ENCODE measurements at regions not wholly inside any gene's neighbourhood (a gene's known extent, or its start where the extent isn't known, plus 50 kb on each side); places are given as distances from the start of the nearest gene placed in this dataset.

GRCh38 chr14:87491816-87492215 lies 501.2 kb downstream of the GALC start:
- TF ChIP-seq TAF1 (IDR thresholded peaks at IDR 0.05; ENCODE audit: borderline replicate concordance, insufficient read depth, low read length): no peak
- TF ChIP-seq POLR2AphosphoS5 (IDR thresholded peaks at IDR 0.05; ENCODE audit: low read depth, low read length): no peak

GRCh38 chr14:87489196-87489819 lies 503.7 kb downstream of the GALC start:
- no peak for TF ChIP-seq SIN3A (IDR thresholded peaks at IDR 0.05; ENCODE audit: borderline replicate concordance, insufficient read depth, low read length)
- no peak for TF ChIP-seq FOXP2 (optimal IDR thresholded peaks at IDR 0.05; ENCODE audit: borderline replicate concordance, extremely low read depth, extremely low read length, insufficient read depth)
- no peak for TF ChIP-seq POLR2AphosphoS5 (IDR thresholded peaks at IDR 0.05; ENCODE audit: low read depth, low read length)
- TF ChIP-seq TAF1 (IDR thresholded peaks at IDR 0.05; ENCODE audit: borderline replicate concordance, insufficient read depth, low read length): no peak
- no peak for TF ChIP-seq REST (IDR thresholded peaks at IDR 0.05; ENCODE audit: insufficient read depth in 1 of 2, low read depth in 2 of 2, low read length in 2 of 2)

- TF ChIP-seq TAF1 (IDR thresholded peaks at IDR 0.05; ENCODE audit: borderline replicate concordance, insufficient read depth, low read length) (no peak), FOXP2 (optimal IDR thresholded peaks at IDR 0.05; ENCODE audit: borderline replicate concordance, extremely low read depth, extremely low read length, insufficient read depth) (no peak)
Observed at GRCh38 chr14:87483271-87484260, 509.4 kb downstream of the GALC start.

- TF ChIP-seq POLR2AphosphoS5 (IDR thresholded peaks at IDR 0.05; ENCODE audit: low read depth, low read length) (no peak), SIN3A (IDR thresholded peaks at IDR 0.05; ENCODE audit: borderline replicate concordance, insufficient read depth, low read length) (no peak), FOXP2 (optimal IDR thresholded peaks at IDR 0.05; ENCODE audit: borderline replicate concordance, extremely low read depth, extremely low read length, insufficient read depth) (no peak), REST (IDR thresholded peaks at IDR 0.05; ENCODE audit: insufficient read depth in 1 of 2, low read depth in 2 of 2, low read length in 2 of 2) (no peak), TAF1 (IDR thresholded peaks at IDR 0.05; ENCODE audit: borderline replicate concordance, insufficient read depth, low read length) (no peak)
Observed at GRCh38 chr14:87468531-87468930, 524.5 kb downstream of the GALC start.

- TF ChIP-seq POLR2AphosphoS5 (IDR thresholded peaks at IDR 0.05; ENCODE audit: low read depth, low read length) (no peak), REST (IDR thresholded peaks at IDR 0.05; ENCODE audit: insufficient read depth in 1 of 2, low read depth in 2 of 2, low read length in 2 of 2) (no peak), TAF1 (IDR thresholded peaks at IDR 0.05; ENCODE audit: borderline replicate concordance, insufficient read depth, low read length) (no peak), SIN3A (IDR thresholded peaks at IDR 0.05; ENCODE audit: borderline replicate concordance, insufficient read depth, low read length) (no peak), FOXP2 (optimal IDR thresholded peaks at IDR 0.05; ENCODE audit: borderline replicate concordance, extremely low read depth, extremely low read length, insufficient read depth) (no peak)
Observed at GRCh38 chr14:87467578-87467977, 525.4 kb downstream of the GALC start.

- TF ChIP-seq SIN3A (IDR thresholded peaks at IDR 0.05; ENCODE audit: borderline replicate concordance, insufficient read depth, low read length): no peak
- no peak for TF ChIP-seq TAF1 (IDR thresholded peaks at IDR 0.05; ENCODE audit: borderline replicate concordance, insufficient read depth, low read length)
- TF ChIP-seq FOXP2 (optimal IDR thresholded peaks at IDR 0.05; ENCODE audit: borderline replicate concordance, extremely low read depth, extremely low read length, insufficient read depth): no peak
- no peak for TF ChIP-seq POLR2AphosphoS5 (IDR thresholded peaks at IDR 0.05; ENCODE audit: low read depth, low read length)
- TF ChIP-seq REST (IDR thresholded peaks at IDR 0.05; ENCODE audit: insufficient read depth in 1 of 2, low read depth in 2 of 2, low read length in 2 of 2): no peak
Observed at GRCh38 chr14:87465770-87466169, 527.2 kb downstream of the GALC start.

Data from PFSK-1 (cell line).